ENCODE measurements at regions not wholly inside any gene's neighbourhood (a gene's known extent, or its start where the extent isn't known, plus 50 kb on each side); places are given as distances from the start of the nearest gene placed in this dataset.

DNA sequence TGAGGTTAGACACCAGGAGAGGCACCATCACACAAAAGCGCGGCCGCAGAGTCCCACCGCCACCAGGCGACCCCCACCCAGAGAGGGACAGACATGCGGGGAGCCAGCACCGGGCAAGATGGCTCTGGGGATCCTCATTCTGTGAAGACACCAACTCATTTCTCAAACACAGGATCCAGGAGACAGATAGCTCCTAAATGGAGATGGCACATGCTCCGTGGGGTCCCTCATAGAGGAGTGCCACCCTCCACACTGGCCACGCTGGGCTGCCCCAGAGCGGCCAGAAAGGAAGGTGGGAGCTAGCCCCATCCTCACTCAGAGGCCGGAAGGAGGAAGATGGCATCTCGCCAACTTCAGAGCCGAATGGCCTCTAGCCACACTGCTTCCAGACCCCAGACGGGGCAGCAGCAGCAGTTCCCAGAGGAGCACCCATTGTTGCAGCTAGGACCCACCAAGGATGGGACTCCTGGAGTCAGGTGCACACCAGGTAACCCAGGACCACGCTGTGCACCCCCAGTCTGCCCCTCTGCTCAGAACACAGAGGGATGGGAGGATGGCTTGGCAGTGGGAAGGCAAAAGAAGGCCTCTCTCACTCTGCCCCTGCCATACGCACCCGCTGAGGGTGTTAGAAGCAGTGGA lies 78.6 kb downstream of the ZIC5 start:
- no peak for DNase-seq

- no peak for DNase-seq
Measured at GRCh38 chr13:99892196-99892613, 79.4 kb downstream of the ZIC5 start.

- DNase-seq = no peak
Measured at GRCh38 chr13:99886706-99887105, 84.9 kb downstream of the ZIC5 start.

GRCh38 chr13:99884913-99885312 lies 86.7 kb downstream of the ZIC5 start:
- no peak for DNase-seq

DNA sequence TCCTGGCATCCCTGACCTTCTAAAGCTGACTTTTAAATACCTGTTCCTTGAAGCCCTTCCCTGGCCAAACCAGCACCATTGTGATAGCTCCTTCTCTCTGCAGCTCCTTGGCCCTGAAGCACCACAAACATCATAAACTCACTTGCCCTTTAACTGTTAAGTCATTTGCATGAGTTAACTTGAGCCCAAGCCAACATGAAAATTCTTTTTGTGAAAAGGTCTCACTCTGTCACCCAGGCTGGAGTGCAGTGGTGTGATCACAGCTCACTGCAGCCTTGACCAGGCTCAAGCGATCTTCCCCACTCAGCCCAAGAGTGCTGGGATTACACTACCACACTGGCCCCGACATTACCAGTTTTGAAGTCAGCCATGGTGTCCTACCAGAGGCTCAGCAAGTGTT lies 87.8 kb downstream of the ZIC5 start:
- DNase-seq = no peak

GRCh38 chr13:99878921-99879610 lies 92.5 kb downstream of the ZIC5 start:
- DNase-seq = no peak

DNA sequence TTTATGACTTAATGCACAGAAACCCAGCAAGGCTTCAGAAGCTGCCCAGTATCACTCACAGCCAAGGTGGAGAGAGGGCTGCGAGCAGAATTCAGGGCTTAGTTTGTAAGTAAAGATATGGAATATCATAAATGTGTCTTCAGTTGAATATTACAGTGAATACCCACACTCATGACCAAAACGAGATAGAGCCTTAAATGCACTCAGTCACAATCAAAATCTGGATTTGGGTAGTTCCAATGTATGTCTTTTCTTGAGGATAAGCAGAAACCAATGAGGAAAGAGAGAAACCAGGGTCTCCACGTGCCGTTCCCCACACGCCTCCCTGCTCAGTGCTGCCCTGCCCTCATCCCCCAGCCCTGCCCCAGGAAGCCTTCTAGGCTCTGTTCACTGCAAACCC lies 94.9 kb downstream of the ZIC5 start:
- no peak for DNase-seq

- no peak for DNase-seq
Measured at GRCh38 chr13:99875391-99875790, 96.2 kb downstream of the ZIC5 start.

DNA sequence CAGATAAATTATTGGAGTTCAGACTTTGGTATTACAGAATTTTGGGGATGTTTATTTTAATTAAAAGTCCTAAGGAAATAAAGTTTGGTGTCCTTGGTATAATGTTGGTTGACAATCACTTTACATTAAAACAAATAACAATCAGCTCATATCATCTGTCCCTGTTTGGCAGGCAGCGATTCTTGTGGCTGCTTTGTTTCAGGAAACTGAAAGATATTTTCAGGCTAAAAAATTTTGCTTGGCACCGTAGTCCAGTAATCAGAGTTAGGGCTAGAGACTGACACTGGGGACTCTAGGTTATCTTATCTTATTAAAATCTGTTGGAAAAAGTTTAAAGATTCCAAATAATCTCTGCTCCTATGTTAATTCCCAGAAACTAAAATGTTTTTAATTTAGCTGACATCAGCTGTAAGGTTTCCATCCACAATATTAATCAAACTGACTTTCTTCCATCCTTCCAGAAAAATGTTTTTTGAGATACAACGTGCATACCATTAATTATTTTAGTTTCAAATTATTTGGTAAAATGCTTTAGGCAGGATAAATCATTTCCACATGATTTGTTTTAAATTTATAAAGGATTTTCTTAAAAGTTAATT lies 97.6 kb downstream of the ZIC5 start:
- no peak for DNase-seq

DNA sequence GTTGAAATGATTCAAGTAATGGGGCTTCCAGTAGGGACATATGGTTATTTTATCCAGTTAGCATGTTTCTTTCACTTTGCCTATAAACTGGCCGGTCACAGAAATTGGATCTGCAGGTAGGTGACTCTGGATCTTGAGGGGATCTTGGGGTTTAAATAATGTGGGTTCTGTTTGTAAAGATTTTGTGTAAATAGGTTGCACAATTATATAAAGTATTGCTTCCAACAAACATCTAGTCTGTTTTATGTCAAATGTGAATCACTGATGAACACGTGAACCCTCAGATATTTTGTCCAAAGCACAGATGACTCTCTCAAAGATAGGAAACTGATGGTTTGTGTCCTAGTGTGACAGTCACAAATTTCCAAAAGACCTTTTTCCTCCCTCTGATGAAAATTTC lies 98.4 kb downstream of the ZIC5 start:
- no peak for DNase-seq

GRCh38 chr13:99871249-99871898 lies 100.2 kb downstream of the ZIC5 start:
- no peak for DNase-seq

DNA sequence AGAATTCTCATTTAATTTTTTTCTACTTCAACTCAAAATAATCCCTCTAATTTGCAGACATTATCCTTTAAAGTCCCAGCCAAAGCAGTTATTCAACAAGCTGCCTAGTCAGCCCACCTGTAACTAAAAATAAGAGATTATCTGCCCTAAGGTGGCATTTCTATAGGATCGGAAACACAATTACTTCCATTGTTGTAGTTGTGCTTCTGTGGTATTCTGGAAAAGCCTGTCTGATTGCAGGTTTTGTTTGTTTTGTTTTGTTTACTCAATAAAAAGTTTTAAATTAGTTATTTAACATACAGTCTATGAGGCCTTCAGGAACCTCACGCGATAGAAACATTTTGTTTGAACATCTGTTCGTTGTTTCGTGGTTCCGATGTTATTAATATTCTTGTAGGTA lies 101.0 kb downstream of the ZIC5 start:
- DNase-seq = no peak

GRCh38 chr13:99869830-99870229 lies 101.7 kb downstream of the ZIC5 start:
- DNase-seq = no peak

- DNase-seq = no peak
Measured at GRCh38 chr13:99868767-99869166, 102.8 kb downstream of the ZIC5 start.

- no peak for DNase-seq
Measured at GRCh38 chr13:99867535-99868257, 103.9 kb downstream of the ZIC5 start.

DNA sequence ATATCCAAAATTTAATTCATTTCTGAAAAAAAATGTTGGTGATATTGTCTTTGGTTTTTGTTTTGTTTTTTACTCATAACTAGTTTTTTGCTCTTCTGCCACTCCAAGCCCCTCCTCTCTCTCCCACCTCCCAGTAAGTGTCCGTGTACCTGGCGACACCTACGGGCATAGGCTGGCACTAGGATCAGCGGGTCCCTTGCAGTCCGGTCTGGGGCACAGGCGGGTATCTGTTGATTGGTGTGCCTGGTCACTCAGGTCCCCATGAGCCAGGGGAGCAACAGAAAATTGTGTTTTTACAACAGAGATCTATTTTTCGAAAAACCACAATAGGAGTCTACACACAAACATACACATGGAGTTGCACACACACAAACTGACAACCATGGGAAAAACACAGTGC lies 104.8 kb downstream of the ZIC5 start:
- DNase-seq = no peak

DNA sequence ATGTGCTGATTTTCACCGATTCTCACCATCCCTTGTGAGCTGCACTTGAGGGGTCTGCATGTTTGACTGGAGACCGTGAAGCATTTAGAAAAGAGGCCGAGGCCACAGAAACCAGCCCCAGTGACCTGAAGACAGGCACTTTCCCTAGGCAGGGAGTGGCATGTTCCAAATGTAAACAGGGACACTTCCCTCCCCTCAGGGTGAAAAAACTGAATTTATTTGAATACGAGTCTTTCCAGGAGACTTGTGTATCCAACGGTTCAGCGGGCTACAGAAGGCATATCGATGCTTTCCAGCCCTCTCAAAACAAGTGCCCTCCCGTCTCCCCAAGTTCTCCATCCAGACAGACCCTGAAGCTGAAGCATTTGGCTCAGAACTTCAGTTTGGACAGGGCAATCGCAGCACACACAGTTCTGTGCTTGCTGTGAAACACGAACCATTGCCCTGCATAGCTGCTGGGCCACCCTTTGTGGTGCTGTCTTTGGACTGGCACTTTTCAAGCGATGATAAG lies 106.1 kb downstream of the ZIC5 start:
- no peak for DNase-seq

DNA sequence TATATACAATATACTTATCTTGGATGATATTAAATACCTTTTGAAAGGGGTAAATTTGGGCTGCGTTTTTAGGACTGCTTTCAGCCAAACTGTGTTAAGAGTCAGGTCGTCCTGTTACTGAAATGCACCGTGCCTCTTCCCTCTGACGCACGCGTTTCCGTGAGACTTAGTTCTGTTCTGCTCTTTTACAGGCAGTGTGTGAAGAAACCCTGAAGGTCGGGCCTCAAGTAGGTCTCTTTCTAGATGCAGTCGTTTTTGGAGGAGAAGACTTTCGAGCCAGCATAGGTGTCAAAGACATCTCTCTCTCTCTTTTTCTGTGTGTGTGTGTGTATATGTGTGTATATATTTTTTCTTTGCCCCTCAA lies 107.0 kb downstream of the ZIC5 start:
- DNase-seq = no peak

- no peak for DNase-seq
Measured at GRCh38 chr13:99863789-99864626, 107.6 kb downstream of the ZIC5 start.

DNA sequence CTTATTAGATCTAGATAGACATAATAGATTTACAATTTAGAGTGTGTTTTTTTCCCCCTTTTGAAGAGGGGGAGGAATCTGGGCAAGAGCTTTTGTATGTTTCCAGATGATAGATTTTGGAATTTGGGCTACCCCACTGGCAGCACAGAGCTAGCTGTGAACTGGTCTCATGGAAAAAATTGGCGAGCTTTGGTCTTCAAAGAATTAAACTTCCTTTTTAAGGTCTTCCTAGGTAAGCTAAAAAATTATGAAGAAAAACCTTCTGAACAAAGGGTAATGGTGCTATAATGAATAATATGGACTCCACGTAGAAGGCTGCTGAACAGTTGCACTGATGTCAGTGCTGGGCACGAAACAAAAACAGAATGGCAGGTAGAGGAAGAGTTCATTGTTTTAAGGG lies 109.3 kb downstream of the ZIC5 start:
- no peak for DNase-seq

GRCh38 chr13:99861771-99862170 lies 109.8 kb downstream of the ZIC5 start:
- DNase-seq = no peak

- DNase-seq = no peak
Measured at GRCh38 chr13:99860745-99861144, 110.8 kb downstream of the ZIC5 start.

Data from NCI-H187 (cell line).